DND-41 (cell line): ENCODE measurements at regions not wholly inside any gene's neighbourhood (a gene's known extent, or its start where the extent isn't known, plus 50 kb on each side); places are given as distances from the start of the nearest gene placed in this dataset.

ENCODE experiments used
- ATAC-seq: fragments of 200-7000 bp; cut with Tn5 transposase; 3 replicates; pipeline ENCODE4 v1.9.1; 2021; ENCODE audit warnings: low read depth; ENCODE audit not compliant: insufficient read depth
- DNase-seq: peaks from one replicate; pipeline ENCODE4 v3.0.0-alpha.2; 2020
- H2AFZ ChIP-seq: 2 replicates; pipeline ENCODE4 v1.6.0; 2012; ENCODE audit warnings: low read depth, low read length
- H3K27ac ChIP-seq: 2 replicates; pipeline ENCODE4 v1.5.1; 2012; ENCODE audit warnings: low read length, inconsistent platforms
- H3K27me3 ChIP-seq: fragments of 200-600 bp; sonication (generic); 2 replicates; pipeline ENCODE4 v1.6.0; 2012; ENCODE audit warnings: low read length, mild to moderate bottlenecking, inconsistent platforms; ENCODE audit not compliant: insufficient read depth, poor library complexity
- H3K36me3 ChIP-seq: 2 replicates; pipeline ENCODE4 v1.5.1; 2012; ENCODE audit warnings: low read length, inconsistent platforms; ENCODE audit not compliant: insufficient read depth
- H3K4me1 ChIP-seq: 2 replicates; pipeline ENCODE4 v1.5.1; 2012; ENCODE audit warnings: mild to moderate bottlenecking, low read length; ENCODE audit not compliant: insufficient read depth
- H3K4me2 ChIP-seq: 2 replicates; pipeline ENCODE4 v1.6.0; 2012; ENCODE audit warnings: mild to moderate bottlenecking, moderate library complexity, low read length, inconsistent platforms; ENCODE audit not compliant: insufficient read depth
- H3K4me3 ChIP-seq, 2 experiments: fragments of 200-600 bp in 1 of 2; shearing (Covaris generic) in 1 of 2; 2 replicates each; pipeline ENCODE4 v1.5.1; 2012 to 2016; ENCODE audit warnings: inconsistent platforms in 2 of 2, low read length in 2 of 2, mild to moderate bottlenecking in 2 of 2, low read depth in 1 of 2, moderate library complexity in 1 of 2
- H3K79me2 ChIP-seq: 2 replicates; pipeline ENCODE4 v1.6.0; 2012; ENCODE audit warnings: low read length, inconsistent platforms; ENCODE audit not compliant: insufficient read depth
- H3K9ac ChIP-seq: 2 replicates; pipeline ENCODE4 v1.6.0; 2012; ENCODE audit warnings: low read depth, mild to moderate bottlenecking, inconsistent platforms, low read length, moderate library complexity
- H3K9me3 ChIP-seq: 2 replicates; pipeline ENCODE4 v1.5.1; 2012; ENCODE audit warnings: low read length, moderate library complexity, mild to moderate bottlenecking, inconsistent platforms; ENCODE audit not compliant: insufficient read depth, severe bottlenecking
- H4K20me1 ChIP-seq: 2 replicates; pipeline ENCODE4 v1.6.0; 2012; ENCODE audit warnings: low read length; ENCODE audit not compliant: insufficient read depth
- EZH2 ChIP-seq: IDR thresholded peaks from 3 replicates; pipeline ENCODE4 v1.6.1; 2012; ENCODE audit warnings: borderline replicate concordance, low read depth, mild to moderate bottlenecking, moderate library complexity, low read length, inconsistent platforms; ENCODE audit not compliant: severe bottlenecking
- TF ChIP-seq, protein P1 (sequence below): IDR thresholded peaks from 2 replicates; pipeline ENCODE4 v1.5.1; 2012; ENCODE audit warnings: borderline replicate concordance, low read length, moderate library complexity, mild to moderate bottlenecking; ENCODE audit not compliant: poor library complexity, severe bottlenecking; ENCODE audit errors: extremely low read depth

DNA sequence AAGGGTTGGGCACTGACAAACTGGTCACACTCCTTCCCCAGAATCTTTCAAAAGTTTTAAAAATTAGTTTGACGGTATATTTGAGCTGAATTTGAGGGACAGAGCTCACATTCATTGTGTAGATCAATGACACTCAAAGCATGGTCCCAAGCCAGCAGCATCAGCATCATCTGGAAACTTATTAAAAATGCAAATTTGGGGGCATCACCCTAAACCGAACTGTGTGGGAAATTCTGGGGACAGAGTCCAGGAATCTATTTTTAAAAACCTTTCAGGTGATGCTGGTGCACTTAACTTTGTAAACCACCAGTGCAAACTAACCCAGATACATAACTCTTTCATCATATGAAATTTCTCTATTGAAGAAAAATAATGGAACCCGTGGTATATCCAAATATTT is 58.1 kb upstream of the MTAP start:
- Histone ChIP-seq H3K9me3 (no peaks in the 10 kb centered on the region), H3K27ac (no peak overlapping the region), H4K20me1 (no peaks in the 10 kb centered on the region), H2AFZ (no peak overlapping the region), H3K27me3 (peaks cover 3% of the 10 kb centered on the region), H3K4me1 (no peaks in the 10 kb centered on the region), H3K9ac (no peak overlapping the region), H3K79me2 (no peaks in the 10 kb centered on the region), H3K36me3 (no peaks in the 10 kb centered on the region), H3K4me2 (no peak overlapping the region), H3K4me3 (no peak overlapping the region)
- no peak for TF ChIP-seq EZH2
- TF ChIP-seq, protein P1, sequence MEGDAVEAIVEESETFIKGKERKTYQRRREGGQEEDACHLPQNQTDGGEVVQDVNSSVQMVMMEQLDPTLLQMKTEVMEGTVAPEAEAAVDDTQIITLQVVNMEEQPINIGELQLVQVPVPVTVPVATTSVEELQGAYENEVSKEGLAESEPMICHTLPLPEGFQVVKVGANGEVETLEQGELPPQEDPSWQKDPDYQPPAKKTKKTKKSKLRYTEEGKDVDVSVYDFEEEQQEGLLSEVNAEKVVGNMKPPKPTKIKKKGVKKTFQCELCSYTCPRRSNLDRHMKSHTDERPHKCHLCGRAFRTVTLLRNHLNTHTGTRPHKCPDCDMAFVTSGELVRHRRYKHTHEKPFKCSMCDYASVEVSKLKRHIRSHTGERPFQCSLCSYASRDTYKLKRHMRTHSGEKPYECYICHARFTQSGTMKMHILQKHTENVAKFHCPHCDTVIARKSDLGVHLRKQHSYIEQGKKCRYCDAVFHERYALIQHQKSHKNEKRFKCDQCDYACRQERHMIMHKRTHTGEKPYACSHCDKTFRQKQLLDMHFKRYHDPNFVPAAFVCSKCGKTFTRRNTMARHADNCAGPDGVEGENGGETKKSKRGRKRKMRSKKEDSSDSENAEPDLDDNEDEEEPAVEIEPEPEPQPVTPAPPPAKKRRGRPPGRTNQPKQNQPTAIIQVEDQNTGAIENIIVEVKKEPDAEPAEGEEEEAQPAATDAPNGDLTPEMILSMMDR, result no peak
- no peak for ATAC-seq
- no peak for DNase-seq

DNA sequence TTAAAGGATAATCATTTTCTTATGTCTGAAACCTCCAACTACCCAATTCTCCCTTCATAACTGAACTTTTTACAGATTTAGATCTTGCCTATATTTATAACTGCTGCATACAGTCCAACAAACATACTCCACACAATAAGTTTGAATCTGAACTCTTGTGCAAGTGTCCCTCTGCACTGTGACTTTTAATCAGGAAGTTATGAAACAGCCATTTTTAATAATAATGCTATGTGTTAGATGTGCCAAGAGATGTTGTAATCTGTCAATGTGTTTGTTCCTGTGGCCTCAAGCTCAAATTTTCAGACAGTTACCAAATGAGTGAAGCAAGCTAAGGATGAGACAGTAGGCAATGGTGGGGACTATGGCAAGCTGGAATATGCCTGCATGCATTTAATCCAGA is 57.6 kb upstream of the MTAP start:
- Histone ChIP-seq H3K79me2 (no peaks in the 10 kb centered on the region), H3K36me3 (no peaks in the 10 kb centered on the region), H3K4me1 (no peaks in the 10 kb centered on the region), H3K27ac (no peak overlapping the region), H3K4me3 (no peak overlapping the region), H2AFZ (no peak overlapping the region), H3K4me2 (no peak overlapping the region), H3K9me3 (no peaks in the 10 kb centered on the region), H3K9ac (no peak overlapping the region), H3K27me3 (peaks cover 3% of the 10 kb centered on the region), H4K20me1 (no peaks in the 10 kb centered on the region)
- no peak for DNase-seq
- no peak for ATAC-seq
- TF ChIP-seq EZH2, result no peak
- TF ChIP-seq, protein P1, result no peak

DNA sequence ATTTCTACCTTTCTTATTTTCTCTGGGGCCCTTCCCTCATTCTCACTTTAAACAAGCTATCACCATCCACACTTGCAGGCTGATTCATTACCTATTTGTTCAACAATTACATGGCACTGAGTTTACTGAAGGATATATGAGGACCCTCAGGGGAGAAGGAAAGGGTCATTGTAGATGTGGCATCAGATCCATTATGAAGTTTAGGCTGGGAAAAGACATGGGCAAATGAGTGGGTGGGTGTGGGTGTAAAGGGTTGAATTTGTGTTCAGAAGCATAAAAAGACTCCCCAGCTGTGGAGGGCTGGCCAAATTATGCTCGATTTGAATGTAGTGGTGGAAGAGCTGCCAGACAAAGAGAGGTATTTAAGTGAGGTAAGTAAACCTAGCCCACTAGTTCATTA is 55.9 kb upstream of the MTAP start:
- Histone ChIP-seq H3K36me3 (no peaks in the 10 kb centered on the region), H3K4me2 (no peak overlapping the region), H3K4me3 (no peak overlapping the region), H3K9me3 (no peaks in the 10 kb centered on the region), H3K27ac (no peak overlapping the region), H3K9ac (no peak overlapping the region), H4K20me1 (no peaks in the 10 kb centered on the region), H3K4me1 (no peaks in the 10 kb centered on the region), H3K27me3 (no peaks in the 10 kb centered on the region), H2AFZ (no peak overlapping the region), H3K79me2 (no peaks in the 10 kb centered on the region)
- ATAC-seq, result no peak
- TF ChIP-seq, protein P1, result no peak
- TF ChIP-seq EZH2, result no peak
- DNase-seq, result no peak

DNA sequence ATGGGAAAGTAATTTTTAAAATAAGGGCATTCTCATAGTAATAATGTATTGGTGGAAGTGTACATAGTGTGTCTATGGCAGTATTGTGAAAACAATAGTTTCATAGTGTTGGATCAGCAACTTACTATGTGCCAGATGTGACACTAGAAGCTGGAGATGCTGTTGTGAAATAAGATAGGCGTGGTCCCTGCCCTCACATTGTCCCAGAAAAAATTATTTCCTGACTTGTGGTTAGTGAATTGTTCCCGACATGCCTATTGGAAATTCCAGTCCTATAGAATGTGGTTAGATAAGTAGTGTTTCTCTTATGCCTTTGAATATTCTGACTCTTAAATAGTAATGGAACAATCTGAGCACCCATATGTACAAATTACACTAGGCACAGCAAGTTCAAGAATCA is 55.3 kb upstream of the MTAP start:
- Histone ChIP-seq H4K20me1 (no peaks in the 10 kb centered on the region), H3K4me1 (no peaks in the 10 kb centered on the region), H3K27ac (no peak overlapping the region), H3K9me3 (no peaks in the 10 kb centered on the region), H3K36me3 (no peaks in the 10 kb centered on the region), H3K4me2 (no peak overlapping the region), H3K4me3 (no peak overlapping the region), H3K79me2 (no peaks in the 10 kb centered on the region), H2AFZ (no peak overlapping the region), H3K9ac (no peak overlapping the region), H3K27me3 (no peaks in the 10 kb centered on the region)
- no peak for ATAC-seq
- TF ChIP-seq, protein P1, result no peak
- TF ChIP-seq EZH2, result no peak
- no peak for DNase-seq
